Neural crest cell (in vitro differentiated cells): ENCODE measurements at regions not wholly inside any gene's neighbourhood (a gene's known extent, or its start where the extent isn't known, plus 50 kb on each side); places are given as distances from the start of the nearest gene placed in this dataset.

Source experiments
- DNase-seq: peaks from one replicate; pipeline ENCODE4 v3.0.0; 2021; ENCODE audit warnings: low read depth, mixed read lengths, low spot score
- H3K27ac Mint-ChIP-seq: one replicate; pipeline ENCODE4 v1.8.0; 2021; ENCODE audit warnings: mild to moderate bottlenecking, mixed read lengths; ENCODE audit not compliant: unreplicated experiment
- H3K27me3 Mint-ChIP-seq: 2 replicates; pipeline ENCODE4 v1.8.0; 2021; ENCODE audit warnings: low read depth, mild to moderate bottlenecking, mixed read lengths
- H3K36me3 Mint-ChIP-seq: 2 replicates; pipeline ENCODE4 v1.8.0; 2021; ENCODE audit warnings: low read depth, mild to moderate bottlenecking, mixed read lengths
- H3K4me1 Mint-ChIP-seq: 2 replicates; pipeline ENCODE4 v1.8.0; 2021; ENCODE audit warnings: mixed read lengths
- H3K4me3 Mint-ChIP-seq: one replicate; pipeline ENCODE4 v1.8.0; 2021; ENCODE audit warnings: mild to moderate bottlenecking, mixed read lengths
- H3K9me3 Mint-ChIP-seq: 2 replicates; pipeline ENCODE4 v1.8.0; 2021; ENCODE audit warnings: mixed read lengths
- TF ChIP-seq, protein P1 (sequence below): fragments of 200-600 bp; sonication (generic); conservative IDR thresholded peaks from 2 replicates; pipeline ENCODE4 v1.5.0; 2021; ENCODE audit warnings: antibody characterized with exemption, mild to moderate bottlenecking

DNA sequence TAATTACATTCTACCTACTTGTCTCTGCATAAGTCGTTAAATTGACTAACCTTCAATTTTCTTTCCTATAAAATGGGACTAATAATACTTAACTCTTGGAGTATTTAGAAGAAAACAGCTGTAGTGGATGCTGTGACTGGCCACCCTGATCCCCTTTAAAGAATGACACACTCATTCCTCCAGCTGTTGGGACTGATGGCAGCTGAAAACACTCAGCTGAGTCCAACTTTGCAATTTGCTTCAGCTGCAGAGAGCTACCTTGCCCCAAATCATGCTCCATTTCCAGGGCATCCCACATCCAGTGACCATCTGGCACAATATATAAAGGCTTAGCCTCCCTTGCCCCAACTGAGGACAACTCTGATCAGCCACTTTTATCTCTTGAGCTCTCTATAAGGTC, 89.1 kb downstream of the MID1IP1 start:
- Mint-ChIP-seq H3K36me3 (peaks cover 3% of the 10 kb centered on the region), H3K4me1 (peaks cover 15% of the 10 kb centered on the region), H3K27ac (no peak overlapping the region), H3K9me3 (peaks cover 14% of the 10 kb centered on the region), H3K4me3 (no peak overlapping the region), H3K27me3 (no peaks in the 10 kb centered on the region)
- TF ChIP-seq, protein P1, sequence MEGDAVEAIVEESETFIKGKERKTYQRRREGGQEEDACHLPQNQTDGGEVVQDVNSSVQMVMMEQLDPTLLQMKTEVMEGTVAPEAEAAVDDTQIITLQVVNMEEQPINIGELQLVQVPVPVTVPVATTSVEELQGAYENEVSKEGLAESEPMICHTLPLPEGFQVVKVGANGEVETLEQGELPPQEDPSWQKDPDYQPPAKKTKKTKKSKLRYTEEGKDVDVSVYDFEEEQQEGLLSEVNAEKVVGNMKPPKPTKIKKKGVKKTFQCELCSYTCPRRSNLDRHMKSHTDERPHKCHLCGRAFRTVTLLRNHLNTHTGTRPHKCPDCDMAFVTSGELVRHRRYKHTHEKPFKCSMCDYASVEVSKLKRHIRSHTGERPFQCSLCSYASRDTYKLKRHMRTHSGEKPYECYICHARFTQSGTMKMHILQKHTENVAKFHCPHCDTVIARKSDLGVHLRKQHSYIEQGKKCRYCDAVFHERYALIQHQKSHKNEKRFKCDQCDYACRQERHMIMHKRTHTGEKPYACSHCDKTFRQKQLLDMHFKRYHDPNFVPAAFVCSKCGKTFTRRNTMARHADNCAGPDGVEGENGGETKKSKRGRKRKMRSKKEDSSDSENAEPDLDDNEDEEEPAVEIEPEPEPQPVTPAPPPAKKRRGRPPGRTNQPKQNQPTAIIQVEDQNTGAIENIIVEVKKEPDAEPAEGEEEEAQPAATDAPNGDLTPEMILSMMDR, result no peak
- DNase-seq, result no peak

DNA sequence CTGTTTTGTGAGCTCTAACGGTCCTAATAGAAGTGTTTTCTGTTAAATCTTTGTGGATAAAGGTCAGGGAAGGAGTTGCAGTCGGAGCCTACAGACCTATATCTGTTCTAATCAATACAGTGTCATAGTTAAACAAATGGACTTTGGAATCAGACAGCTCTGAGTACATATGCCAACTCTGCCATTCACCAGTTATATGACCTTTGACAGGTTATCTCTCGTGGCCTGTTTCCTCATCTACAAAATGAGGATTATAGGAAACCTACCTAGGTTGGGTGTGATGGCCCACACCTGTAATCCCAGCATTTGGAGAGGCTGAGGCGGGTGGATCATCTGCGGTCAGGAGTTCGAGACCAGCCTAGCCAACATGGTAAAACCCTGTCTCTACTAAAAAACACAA, 89.7 kb downstream of the MID1IP1 start:
- H3K36me3 Mint-ChIP-seq, result peaks cover 3% of the 10 kb centered on the region
- no peaks in the 10 kb centered on the region for H3K27me3 Mint-ChIP-seq
- peaks cover 16% of the 10 kb centered on the region for H3K4me1 Mint-ChIP-seq
- peaks cover 14% of the 10 kb centered on the region for H3K9me3 Mint-ChIP-seq
- no peak overlapping the region for H3K4me3 Mint-ChIP-seq
- no peak overlapping the region for H3K27ac Mint-ChIP-seq
- DNase-seq, result no peak
- TF ChIP-seq, protein P1, result no peak

DNA sequence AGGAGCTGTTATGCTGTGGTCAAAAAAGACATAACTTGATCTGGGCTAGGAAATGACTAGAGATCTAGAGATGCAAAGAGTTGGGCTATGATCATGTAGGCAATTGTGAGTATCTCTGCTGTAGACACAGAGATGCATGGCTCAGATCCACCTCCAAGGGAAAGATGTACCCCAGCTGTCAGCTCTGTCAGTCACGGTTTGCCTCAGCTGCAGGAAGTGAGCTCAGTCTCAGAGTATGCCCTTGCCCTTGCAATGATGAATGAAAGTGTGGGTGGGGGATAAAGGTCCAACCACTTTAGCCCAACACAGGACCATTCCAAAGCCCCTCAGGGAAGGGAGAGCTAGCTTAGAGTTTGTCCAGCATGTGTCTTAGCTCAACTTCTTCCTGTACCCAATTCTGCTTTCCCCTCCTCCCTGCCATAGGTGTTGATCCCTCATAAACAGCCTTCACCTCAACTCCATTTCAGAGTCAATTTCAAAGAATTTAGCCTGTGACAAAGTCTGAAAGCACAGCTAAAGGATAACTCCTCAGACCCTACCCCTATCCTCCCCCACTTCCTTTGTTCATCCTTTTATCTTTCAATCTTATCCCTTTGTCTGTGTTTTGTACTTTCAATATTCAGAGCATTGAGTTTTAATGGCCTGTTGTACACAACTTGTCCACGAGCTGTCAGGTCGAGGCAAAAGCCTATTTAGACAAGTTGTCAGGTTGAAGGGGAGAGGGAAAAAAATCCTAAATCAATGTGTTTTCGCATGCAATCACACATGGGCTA, 90.6 kb downstream of the MID1IP1 start:
- Mint-ChIP-seq H3K27me3 (no peaks in the 10 kb centered on the region), H3K36me3 (peaks cover 3% of the 10 kb centered on the region), H3K27ac (no peak overlapping the region), H3K9me3 (peaks cover 14% of the 10 kb centered on the region), H3K4me1 (peaks cover 16% of the 10 kb centered on the region), H3K4me3 (no peak overlapping the region)
- TF ChIP-seq, protein P1, result no peak
- DNase-seq, result no peak

DNA sequence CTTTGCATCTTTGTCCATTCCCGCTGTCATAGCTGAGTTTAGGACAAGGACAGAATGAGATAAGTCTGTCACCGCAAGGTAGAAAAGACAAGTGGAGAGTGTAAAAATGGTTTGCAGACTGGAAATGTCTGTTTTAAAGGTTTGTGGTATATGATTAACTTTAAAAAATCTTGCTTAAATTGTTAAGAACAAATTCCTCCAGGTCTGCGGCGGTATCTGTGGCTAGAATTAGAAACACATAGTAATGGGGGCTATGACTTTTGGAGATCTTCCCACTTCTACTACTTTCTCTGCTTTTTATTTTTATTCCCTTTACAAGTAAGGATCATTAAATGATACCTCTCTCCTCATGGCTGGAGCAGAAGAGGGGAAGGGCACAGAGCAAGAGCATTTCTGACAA, 92.2 kb downstream of the MID1IP1 start:
- peaks cover 14% of the 10 kb centered on the region for H3K9me3 Mint-ChIP-seq
- no peak for DNase-seq
- H3K36me3 Mint-ChIP-seq, result peaks cover 3% of the 10 kb centered on the region
- no peak overlapping the region for H3K27ac Mint-ChIP-seq
- no peak overlapping the region for H3K4me3 Mint-ChIP-seq
- TF ChIP-seq, protein P1, result no peak
- peaks cover 19% of the 10 kb centered on the region for H3K4me1 Mint-ChIP-seq
- no peaks in the 10 kb centered on the region for H3K27me3 Mint-ChIP-seq

DNA sequence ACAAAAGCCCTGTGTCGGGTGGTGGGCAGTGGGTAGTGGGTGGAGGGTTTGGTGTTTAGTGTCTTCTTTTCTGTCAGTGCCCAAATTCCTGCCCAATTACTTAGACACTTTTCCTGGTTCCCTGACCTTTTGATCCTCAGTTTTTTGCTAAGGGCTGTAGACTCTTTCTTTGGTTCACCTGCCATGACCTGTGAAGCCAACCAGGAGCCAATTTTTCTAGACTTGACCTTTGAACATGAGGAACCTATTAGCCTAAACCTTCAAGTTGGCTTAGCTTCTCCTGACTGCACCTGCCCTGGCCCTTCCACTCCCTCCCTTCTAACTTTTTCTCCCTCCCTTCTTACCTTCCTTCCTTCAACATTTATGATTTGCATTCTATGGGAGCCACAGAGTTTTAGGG, 94.5 kb downstream of the MID1IP1 start:
- H3K27me3 Mint-ChIP-seq, result no peaks in the 10 kb centered on the region
- TF ChIP-seq, protein P1, result no peak
- DNase-seq, result no peak
- H3K27ac Mint-ChIP-seq, result no peak overlapping the region
- no peaks in the 10 kb centered on the region for H3K36me3 Mint-ChIP-seq
- H3K9me3 Mint-ChIP-seq, result peaks cover 9% of the 10 kb centered on the region
- no peak overlapping the region for H3K4me3 Mint-ChIP-seq
- peaks cover 20% of the 10 kb centered on the region for H3K4me1 Mint-ChIP-seq
